ENCODE measurements at regions not wholly inside any gene's neighbourhood (a gene's known extent, or its start where the extent isn't known, plus 50 kb on each side); places are given as distances from the start of the nearest gene placed in this dataset.
A peak's percentile ranks its signal among the peaks of the same experiment; 100 is the strongest.
"Not testable (repeated sequence)": the region's sequence is repeated elsewhere in the genome, so short reads cannot be mapped to it uniquely, and the experiment has no call there.

GRCh38 chr5:39629946-39630345 is 205.2 kb upstream of the DAB2 start:
- DNase-seq, result no peak

- DNase-seq, result no peak
Measured at GRCh38 chr5:39628348-39628747, 203.6 kb upstream of the DAB2 start.

DNA sequence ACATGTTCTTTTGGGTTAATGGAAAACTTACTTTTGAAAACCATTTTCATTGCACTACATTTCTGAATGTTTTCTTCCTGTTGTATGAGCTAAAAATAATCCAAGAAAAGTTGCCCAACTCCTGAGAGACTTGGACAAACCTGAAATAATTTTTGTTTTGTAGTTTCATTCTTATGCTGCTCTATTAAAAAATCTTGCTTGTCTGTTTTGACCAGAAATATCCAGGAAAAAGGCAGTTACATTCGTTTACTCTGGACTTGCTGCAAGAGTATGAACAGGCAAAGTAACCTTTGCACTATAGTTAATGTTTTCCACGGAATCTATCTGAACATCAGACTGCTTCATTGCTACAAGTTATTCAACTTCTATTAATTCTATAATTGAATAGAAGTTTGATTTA is 200.1 kb upstream of the DAB2 start:
- no peak for DNase-seq

DNA sequence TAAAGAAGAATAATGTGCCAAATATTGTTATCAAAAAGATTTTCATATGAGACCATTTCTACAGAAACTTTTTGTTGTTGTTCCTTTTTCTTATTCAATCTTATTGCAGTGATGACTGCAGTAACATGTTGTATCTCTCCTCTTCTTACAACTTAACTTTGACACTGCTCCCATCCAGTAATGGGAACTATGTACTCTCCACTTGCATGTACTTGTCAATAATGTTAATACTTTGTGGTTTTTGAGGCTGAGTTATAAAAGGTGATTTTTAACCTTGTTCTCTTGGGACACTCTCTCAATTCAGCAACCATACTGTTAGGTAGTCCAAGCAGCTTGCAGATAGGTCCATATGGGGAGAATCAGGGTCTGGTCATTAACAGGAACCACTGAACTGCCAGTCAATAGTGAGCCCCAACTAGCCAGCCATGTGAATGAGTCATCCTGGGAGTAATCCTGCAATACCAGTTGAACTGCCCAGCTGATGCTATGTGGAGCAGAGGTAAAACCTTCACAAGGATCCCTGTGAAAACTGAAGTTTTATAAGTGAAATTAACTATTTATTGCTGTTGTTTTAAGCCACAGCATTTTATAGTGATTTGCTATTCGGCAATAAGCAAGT is 199.6 kb upstream of the DAB2 start:
- DNase-seq, result no peak

- DNase-seq, result no peak
Measured at GRCh38 chr5:39623291-39623865, 198.6 kb upstream of the DAB2 start.

DNA sequence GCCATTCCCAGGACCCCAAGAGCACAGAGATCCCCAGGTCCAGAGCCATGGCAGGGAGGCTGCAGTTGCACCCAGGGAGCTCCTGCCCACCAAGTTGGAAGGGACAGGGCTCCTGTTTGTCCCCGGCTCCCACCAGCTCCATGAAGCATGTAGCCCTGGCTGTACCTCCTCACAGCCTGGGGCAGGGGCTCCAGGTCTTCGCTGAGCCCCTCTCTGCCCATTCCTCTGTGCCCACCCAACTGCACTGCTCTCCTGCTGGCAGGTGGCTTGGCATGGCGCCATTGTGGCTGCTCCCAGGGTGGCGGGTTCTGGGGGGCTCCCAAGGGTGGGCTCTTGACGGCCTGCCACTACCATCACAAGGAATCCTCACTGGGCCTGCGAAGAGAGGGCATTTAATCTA is 197.5 kb upstream of the DAB2 start:
- DNase-seq, result no peak

DNA sequence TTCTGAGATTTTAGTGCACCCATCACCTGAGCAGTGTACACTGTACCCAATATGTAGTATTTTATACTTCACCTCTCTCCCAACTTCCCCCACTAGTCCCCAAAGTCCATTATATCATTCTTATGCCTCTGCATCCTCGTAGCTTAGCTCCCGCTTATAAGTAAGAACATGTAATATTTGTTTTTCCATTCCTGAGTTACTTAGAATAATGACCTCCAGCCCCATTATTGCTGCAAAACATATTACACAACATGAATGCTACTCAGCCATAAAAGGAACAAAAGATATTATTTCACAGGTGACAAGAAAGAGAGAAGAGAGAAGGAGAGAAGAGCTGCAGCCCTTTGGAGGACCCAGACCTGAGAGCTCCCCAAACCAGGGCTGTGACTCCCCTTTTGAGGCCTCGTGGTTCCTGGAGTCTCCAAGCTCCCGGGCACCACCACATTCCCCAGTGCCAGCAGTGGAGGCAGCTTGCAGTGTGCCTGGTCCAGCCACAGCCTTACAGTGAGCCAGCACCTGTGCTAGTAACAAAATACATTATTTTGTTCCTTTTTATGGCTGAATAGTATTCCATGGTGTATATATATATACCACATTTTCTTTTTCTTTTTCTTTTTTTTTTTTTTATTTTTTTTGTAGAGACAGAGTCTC is 194.5 kb upstream of the DAB2 start:
- DNase-seq, result no peak

DNA sequence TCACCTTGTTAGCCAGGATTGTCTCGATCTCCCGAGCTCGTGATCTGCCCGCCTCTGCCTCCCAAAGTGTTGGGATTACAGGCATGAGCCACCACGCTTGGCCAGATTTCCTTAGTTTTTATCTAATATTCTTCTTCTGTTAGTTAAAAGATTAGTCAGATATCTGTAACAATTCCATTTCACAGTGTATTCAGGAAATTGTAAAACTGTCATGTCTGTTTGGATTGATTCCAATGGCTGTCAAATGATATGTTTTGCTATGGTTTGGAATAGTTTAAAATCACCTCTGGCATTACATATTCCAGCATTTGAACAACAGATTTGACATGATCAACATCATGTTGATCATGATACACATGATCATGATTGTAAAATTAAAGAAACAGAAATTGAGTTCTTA is 193.6 kb upstream of the DAB2 start:
- no peak for DNase-seq

DNA sequence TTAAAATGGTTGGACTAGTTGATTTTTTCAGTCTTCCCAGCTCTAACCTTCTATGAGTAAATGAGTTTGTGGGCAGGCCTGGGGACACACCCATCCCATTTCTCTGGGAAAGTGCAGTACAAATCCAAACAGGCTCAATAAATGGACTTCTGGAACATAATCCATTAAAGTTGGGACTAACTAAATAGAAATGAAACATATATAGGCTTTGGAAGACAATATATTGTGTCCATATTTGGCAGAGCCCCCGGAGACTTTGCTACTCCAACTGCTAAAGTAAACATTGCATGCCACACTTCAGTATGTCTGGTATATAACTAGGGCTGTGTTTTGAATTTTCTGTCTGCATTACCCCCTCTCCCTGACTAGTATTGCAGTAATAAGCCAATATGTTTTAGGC is 191.4 kb upstream of the DAB2 start:
- no peak for DNase-seq

- not testable (repeated sequence) for DNase-seq
Measured at GRCh38 chr5:39611076-39611475, 186.3 kb upstream of the DAB2 start.

GRCh38 chr5:39608024-39608423 is 183.2 kb upstream of the DAB2 start:
- DNase-seq, result no peak

DNA sequence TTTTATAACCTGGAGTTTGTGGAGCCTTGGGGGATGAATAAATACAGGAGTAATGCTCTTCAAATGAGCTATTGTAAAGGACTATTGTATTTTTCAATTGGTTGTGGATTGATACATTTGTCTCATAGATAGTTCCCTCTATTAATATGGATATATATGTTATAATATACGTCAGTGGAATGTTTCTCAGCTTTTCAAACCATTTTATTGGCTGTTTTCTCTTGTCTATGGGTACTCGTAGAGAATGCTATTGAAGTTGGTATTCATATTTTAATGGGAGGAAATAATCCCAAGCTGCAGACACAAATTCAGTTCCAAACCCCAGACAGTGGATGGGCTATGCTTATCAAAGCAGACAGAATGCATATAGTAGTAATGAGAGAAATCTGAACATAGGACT is 181.8 kb upstream of the DAB2 start:
- DNase-seq, result no peak

GRCh38 chr5:39605588-39606575 is 181.1 kb upstream of the DAB2 start:
- no peak for DNase-seq

GRCh38 chr5:39605145-39605544 is 180.4 kb upstream of the DAB2 start:
- no peak for DNase-seq

DNA sequence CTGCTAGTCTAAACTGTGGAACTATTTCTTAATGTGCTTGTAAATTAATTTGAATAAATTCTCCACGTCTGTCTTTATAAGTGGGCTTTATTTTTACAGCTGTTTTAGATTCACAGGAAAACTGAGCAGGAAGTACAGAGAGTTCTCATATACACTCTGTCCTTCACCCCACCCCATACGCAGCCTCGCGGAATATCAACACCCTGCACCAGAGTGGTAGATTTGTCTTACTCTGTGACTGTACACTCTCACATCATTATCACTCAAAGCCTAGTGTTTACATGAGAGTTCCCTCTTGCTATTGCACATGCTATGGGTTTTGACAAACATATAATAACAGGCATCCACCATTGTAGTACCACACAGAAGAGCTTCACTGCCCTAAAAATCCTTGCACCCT is 179.7 kb upstream of the DAB2 start:
- DNase-seq, result no peak

DNA sequence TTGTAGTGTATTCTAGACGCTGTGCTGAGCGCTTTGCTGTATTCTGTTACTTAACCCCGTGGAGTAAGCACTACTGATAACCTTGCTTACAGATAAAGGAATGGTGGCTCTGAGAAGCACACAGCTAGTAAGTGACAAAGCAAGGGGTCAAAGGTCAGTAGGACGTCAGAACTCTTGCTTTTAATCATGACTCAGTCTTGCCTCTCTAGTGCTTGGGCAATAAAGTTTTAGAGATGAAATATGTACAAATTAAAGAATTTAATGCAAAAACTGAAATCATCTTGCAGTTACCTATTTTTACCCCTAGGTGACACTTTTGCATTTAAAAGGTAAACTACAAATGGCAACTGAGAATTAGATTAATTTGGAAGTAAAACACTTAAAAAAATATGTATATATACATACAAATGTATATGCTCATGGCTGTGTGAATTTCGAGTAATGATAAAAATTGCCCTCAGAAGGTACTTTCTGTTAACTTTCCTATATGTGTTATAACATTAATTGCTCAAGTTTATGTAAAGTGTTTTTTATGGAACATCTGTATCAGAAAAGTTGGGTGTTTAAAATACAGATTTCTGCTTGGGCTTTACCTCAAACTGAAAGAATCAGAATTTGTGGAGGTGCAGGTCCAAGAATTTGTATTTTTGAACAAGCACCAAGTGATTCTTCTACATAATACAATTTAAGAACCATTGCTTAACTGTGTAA is 175.1 kb upstream of the DAB2 start:
- DNase-seq, result peak in 1 of 2 donors; percentile 2

DNA sequence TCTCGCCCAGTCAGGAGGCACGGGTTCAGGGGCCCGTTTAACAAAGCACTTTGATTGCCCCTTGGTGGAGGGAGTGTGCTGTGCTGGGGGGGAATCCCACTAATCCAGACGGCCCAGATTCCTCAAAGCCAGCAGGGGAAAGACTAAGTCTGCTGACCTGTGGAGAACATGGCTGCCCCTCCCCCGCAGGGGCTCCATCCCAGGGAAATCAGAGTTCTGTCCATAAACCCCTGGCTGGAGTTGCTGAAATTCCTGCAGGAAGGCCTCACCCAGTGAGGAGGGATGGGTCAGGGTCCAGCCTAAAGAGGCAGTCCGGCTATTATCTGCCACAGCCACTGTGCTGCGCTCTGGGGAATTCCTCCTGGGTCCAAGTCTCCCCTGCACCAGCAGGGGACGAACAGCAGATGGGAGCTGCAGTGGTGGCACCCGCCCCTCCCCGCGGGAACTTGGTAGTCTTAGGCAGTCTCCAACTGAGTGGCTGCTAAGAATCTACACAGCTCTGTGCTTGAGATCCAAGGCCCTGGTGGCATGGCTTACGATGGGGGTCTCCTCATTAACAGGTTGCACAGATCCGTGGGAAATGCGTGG is 174.0 kb upstream of the DAB2 start:
- no peak for DNase-seq

DNA sequence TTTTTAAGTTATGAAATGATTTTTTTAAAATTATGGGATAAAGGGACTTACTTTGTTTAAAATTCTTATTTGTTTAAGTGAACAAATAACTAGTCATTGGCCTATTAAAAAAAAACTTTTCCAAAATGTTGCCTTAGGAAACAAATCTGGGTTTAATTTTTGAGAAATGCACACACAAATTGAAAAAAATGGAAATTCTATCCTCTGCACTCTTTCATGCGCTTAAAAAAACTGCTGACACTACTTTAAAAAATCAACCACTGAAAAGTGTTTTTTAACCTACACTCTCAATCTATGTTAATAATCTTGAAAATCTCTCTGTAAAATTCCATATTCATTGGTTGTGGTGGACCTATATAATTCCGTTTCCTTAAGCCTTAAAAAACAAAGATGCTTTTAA is 163.4 kb upstream of the DAB2 start:
- no peak for DNase-seq

GRCh38 chr5:39587675-39588074 is 162.9 kb upstream of the DAB2 start:
- no peak for DNase-seq

DNA sequence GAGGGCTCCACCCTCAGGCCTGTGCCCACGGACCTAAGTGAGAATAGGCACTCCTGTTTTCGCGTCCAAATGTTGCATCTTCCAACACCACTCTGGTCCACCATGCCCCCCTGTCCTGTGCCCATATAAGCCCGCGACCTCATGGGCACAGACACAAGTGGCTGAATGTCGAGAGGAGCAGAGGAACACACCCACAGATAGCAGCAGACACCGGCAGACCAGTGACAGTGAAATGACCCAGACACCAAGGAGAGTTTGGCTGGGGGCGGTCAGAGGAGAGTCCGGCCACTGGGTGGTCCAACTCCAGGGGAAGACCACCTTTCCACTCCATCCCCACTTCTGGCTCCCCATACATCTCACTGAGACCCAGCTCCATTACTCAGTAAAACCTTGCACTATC is 161.4 kb upstream of the DAB2 start:
- DNase-seq, result no peak

DNA sequence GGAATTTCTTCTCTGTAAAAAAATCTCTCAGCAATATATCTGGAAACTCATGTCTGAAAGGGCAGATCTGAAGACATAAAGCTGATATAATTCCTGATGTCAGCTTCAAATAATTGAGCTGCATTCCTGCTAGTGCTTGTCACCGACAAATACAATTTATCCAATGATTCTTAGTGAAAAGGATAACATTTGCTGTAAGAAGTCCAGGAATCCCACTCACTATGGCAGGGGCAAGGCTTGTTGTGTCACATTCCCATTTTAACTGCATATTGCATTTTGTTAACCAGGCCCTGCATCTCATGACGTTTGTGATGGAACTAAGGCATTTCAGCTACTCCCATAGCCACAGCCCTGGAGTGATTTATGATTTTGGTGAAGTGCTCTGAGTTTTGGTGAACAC is 160.1 kb upstream of the DAB2 start:
- no peak for DNase-seq

- peak in 1 of 2 donors; percentile 11 for DNase-seq
Measured at GRCh38 chr5:39580702-39581453, 156.1 kb upstream of the DAB2 start.
